ENCODE measurements at regions not wholly inside any gene's neighbourhood (a gene's known extent, or its start where the extent isn't known, plus 50 kb on each side); places are given as distances from the start of the nearest gene placed in this dataset.
"Not testable (repeated sequence)": the region's sequence is repeated elsewhere in the genome, so short reads cannot be mapped to it uniquely, and the experiment has no call there.

DNA sequence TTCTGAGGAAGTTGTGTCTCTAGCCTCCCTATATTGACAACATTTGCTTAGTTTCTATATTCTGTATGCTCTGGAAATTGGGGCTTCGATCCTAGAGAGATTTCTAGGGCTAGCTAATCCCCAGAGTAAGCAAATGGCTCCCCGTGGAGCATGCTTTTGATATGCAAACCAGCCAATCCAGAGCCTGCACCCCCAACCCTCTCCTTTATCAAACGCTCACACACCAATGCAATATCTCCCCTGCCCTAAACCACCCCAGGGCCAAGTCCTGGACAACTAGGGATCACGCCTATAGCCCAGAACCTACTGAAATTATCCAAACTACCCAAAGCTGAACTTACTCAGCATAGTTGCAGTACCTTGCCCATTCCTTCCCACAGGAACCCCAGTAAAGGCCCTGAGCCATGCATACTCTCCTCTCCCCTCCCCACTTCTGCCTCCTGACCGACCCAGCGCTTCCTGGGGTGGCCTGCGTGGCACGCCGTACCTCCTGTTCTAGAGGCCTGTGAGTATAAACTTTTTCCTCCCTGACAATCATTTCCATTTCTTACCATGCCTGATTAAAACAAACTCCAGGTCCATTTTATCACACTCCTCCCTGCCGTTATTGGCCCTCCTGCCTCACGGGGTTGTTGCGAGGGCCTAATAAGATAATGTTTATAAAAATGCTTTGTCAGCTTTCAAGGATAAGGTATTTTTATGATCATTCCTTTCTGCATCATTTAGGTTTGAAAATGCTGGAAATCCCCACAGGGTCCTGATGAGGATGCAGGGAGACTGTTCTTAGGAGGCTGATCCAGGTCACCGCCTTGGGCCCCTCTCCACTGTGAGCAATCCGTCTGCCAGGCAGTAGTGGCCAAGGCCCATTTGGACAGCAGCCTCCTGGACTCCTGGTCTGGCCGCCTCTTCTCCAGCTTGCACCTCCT is 102.7 kb downstream of the TENT5C start:
- no peak for DNase-seq

DNA sequence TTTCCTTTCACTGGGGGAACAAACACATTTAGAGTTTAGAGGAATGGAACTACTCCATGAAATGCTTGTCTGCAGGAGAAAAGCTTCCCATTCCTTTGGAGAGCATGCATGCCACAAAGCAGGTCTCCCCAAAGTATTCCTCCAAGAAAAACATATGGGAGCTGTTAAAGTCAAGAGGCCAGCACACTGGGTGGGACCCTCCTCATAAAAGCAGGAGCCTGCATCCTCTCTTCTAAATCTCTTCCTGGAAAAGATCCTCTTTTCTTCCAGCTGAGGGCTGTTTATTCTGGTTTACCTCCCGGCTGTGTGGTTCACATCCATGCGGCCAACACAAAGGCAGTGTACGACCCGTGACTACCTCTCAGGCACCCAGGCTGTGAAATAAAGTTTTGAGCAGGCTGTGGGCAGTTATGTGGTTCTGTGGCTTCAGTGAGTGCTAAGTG is 103.4 kb downstream of the TENT5C start:
- no peak for DNase-seq

GRCh38 chr1:117710710-117711109 is 104.9 kb downstream of the TENT5C start:
- no peak for DNase-seq

GRCh38 chr1:117712621-117713020 is 106.8 kb downstream of the TENT5C start:
- no peak for DNase-seq

- DNase-seq: no peak
These were observed 108.7 kb downstream of the TENT5C start for GRCh38 chr1:117714546-117714945.

GRCh38 chr1:117716030-117716429 is 110.2 kb downstream of the TENT5C start:
- DNase-seq: not testable (repeated sequence)

DNA sequence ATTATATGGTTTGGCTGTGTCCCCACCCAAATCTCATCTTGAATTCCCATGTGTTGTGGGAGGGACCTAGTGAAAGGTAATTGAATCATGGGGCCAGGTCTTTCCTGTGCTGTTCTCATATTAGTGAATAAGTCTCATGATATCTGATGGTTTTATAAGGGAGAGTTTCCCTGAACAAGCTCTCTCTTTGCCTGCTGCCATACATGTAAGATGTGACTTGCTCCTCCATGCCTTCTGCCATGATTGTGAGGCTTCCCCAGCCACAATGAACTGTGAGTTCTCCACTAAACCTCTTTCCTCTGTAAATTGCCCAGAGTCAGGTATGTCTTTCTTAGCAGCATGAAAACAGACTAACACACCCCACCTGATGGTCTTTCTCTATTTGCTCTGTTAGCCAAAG is 112.1 kb downstream of the TENT5C start:
- not testable (repeated sequence) for DNase-seq

- DNase-seq: not testable (repeated sequence)
These were observed 112.7 kb downstream of the TENT5C start for GRCh38 chr1:117718596-117718995.

DNA sequence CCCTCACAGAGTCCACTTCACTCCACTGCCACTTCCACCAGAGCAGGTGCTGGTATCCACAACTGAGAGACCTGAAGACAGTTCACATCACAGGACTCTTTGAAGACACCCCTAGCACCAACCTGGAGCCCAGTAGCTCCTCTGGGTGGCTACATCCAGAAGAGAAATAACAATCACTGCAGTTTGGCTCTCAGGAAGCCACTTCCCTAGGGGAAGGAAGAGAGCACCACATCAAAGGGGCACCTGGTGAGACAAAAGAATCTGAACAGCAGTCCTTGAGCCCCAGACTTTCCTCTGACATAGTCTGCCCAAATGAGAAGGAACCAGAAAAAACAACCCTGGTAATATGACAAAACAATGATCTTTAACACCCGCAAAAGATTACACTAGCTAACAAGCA is 113.2 kb downstream of the TENT5C start:
- DNase-seq: peak; percentile 20

- no peak for DNase-seq
These were observed 126.4 kb downstream of the TENT5C start for GRCh38 chr1:117732065-117732797.

DNA sequence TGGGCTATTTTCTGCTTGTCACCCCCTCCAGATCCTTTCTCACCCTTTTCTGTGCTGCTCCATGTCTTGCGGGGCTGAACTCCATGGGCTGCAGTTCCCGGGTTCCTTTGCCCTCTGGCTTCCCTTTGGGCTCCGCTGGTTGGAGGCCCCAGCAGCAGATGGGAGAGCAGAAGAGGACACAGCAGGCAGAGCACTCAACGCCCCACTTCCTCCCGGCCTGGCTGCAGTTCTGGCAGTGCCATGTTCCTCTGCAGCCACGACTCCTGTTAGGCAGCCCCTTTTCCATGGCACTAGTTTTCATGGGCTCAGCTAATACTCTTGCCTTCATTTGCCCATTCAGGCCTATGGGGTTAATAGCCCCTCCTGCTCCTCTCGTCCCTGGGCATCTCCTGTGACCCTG is 127.1 kb downstream of the TENT5C start:
- DNase-seq: no peak

GRCh38 chr1:117734403-117734802 is 128.6 kb downstream of the TENT5C start:
- DNase-seq: no peak

DNA sequence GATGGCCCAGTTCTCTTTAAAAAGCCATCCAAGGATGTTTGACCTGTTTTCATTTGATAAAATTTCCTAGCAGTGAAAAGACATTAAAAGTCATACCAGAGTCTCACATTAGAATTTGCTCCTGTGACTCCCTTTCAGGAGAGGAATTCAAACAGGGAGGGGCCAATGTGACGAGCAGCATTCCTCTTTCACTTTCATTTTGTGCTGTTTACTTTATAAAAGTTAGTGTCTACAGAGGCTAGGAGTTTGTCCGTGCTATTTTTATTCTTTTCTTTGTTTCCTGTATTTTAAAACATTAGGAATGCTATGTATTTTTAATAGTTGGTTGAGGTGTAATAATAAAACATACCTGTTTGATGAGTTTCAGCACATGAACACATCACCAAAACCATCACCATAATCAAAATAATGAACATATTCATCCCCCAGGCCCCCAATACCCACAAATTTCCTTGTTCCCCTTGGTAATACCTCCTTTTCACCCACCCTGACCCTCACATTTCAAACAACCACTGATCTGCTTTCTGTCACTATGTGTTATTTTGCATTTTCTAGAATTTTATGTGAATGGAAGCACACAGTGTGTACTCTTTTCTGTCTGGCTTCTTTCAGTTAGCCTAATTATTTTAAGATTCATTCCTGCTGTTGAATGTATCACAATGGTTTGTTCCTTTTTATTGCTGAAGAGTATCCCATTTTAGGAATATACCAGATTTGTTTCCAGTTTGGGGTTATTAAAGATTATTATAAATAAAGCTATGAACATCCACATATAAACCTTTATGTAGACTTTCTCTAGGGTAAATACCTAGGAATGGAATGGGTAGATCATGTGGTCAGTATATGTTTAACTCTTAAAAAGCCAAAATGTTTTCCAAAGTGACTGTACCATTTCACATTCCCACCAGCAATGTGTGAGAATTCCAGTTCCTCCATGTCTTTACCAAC is 129.5 kb downstream of the TENT5C start:
- DNase-seq: peak; percentile 61

GRCh38 chr1:117739504-117739903 is 133.7 kb downstream of the TENT5C start:
- DNase-seq: no peak

DNA sequence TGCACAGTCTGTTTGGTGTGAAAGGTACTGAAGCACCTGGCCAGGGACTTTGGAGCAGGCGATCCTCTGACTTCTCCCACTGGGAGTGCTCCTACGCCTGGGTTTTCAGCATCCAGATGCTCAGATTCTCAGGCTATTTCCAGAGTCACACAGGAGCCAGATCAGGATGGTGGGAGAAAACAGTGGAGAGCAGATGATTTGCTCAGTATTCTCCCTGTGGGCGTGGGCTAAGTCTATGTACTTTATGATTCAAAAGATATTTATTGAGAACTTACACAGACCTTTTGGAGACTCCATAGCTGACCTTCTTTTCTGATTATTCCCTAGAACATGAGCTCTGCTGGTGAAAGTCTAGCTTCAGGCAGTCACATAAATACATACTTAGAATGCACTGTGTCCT is 134.6 kb downstream of the TENT5C start:
- no peak for DNase-seq

DNA sequence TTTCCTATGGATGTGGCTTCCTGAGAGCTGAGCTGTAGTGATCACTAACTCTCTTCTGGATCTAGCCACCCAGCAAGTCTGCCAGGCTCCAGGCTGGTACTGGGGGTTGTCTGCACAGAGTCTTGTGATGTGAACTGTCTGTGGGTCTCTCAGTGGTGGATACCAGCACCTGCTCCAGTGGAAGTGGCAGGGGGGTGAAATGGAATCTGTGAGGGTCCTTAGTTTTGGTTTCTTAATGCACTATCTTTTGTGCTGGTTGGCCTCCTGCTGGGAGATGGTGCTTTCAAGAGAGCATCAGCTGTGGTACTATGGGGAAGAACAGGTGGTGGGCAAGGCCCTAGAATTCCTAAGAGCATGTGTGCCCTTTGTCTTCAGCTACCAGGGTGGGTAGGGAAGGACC is 140.7 kb downstream of the TENT5C start:
- DNase-seq: not testable (repeated sequence)

DNA sequence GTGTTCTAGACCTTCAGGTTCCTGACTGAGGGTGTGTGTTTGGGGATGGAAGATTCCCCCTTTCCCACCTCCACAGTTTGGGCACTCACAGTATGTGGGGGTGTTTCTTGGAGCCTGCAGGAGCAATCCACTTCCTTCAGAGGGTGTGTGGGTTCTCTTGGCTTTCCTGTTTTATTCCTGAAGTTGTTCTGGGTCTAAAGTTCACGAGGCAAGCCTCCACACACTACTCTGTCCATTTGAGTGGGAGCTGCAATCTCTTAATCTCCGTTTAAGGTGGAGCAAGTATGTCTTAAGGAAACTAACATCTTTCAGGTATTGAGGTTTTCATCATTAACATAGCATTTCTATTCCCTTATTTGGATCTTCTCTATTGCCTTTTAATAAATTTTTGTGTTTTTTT is 141.8 kb downstream of the TENT5C start:
- DNase-seq: no peak

DNA sequence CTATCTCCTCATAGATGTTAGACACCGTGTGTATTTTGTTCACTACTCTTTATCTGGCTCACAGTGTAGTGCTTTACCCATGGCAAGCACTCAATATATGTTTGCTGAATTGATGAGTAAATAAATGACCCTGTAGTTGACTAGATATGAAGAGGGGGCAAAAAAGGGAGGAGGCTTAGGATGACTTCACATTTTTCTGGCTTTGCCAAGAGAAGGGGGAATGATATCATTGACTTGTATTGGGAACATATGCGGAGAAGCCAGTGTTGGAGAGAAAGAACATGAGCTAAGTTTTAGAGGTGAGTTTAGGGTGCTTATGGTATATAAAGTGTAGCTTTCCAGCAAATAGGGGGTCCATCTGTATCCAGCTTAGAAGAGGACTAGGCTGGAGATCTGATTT is 145.5 kb downstream of the TENT5C start:
- DNase-seq: no peak

DNA sequence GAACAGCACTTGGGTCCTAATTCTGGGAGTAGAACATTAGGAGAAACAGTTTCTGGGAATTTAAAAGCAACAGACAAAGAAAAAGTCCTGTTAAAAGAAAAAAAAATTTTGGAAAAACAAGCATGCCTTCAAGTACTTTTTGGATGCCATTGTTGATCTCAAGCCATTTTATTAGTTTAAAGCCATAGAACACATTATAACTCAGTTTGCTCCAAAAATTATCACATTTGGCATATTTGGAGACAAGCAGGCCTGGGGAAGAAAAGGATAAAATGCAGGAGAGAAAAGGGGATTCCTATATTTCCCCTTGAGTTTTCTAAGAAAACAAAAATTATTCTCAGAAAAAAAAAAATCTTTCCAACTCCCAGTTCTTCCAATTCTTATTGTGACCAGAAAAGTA is 146.8 kb downstream of the TENT5C start:
- no peak for DNase-seq

GRCh38 chr1:117753232-117753631 is 147.4 kb downstream of the TENT5C start:
- no peak for DNase-seq

- no peak for DNase-seq
These were observed 147.8 kb downstream of the TENT5C start for GRCh38 chr1:117753652-117754051.

DNA sequence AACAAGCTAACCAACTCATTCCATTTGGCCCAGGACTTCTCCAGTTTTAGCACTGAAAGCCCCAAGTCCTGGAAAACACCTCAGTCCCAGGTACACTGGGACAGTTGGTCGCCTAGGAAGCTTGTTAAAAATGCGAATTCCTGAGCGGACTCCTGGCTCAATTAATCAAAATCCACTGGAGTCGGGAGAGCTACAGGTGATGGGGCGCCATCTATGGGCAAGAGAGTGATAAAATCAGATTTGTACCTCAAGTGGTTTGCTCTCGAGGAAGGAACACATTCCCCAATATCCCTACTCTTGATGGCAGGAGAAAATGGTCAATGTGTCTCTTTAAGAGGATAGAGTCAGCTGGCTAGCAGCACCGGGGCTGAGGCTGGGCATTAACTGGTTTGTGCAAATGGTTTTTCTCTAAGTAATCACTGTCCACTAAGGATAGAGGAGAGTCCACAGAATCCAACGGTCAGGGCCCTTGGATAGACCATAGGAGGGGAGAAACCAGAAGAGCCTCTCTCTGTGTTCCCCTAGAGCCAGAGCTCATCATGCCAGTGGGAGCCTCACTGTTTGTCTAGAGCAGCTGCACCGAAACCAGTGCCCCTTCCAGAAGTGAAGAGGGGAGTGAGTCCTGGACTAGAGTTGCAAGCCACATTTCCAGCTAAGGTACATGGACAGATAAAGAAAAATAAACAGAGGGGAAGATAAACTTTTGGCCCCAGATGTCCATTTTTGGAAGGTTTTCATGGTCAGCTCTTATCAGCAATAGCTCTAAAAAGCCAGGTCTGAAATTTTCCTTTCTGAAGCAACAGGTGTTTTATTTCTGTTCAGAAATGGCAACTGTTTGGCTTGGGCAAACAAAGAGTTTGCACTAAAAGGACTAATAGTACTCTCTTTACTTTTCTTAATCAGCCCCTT is 148.5 kb downstream of the TENT5C start:
- peak; percentile 61 for DNase-seq

Data from CD4-positive, alpha-beta T cell treated with Interleukin-12 subunit alpha and Interleukin-12 subunit beta, for 1 hour (primary cell).